Fibroblast of lung (primary cell): ENCODE measurements at regions not wholly inside any gene's neighbourhood (a gene's known extent, or its start where the extent isn't known, plus 50 kb on each side); places are given as distances from the start of the nearest gene placed in this dataset.

Experiments used
- DNase-seq, 2 donors: peaks; one replicate each; pipeline versions ENCODE4 v3.0.0 to v3.0.0-alpha.2; 2010; ENCODE audit warnings: low read depth in 2 of 2
- H2AFZ ChIP-seq: 2 replicates; pipeline ENCODE4 v1.5.1; 2012; ENCODE audit warnings: low read length, control low read depth, inconsistent platforms
- H3K27ac ChIP-seq: 2 replicates; pipeline ENCODE4 v1.5.1; 2011; ENCODE audit warnings: low read length, control low read depth; ENCODE audit not compliant: insufficient read depth
- H3K27me3 ChIP-seq: 2 replicates; pipeline ENCODE4 v1.5.1; 2011; ENCODE audit warnings: mild to moderate bottlenecking, low read length; ENCODE audit not compliant: control insufficient read depth, insufficient read depth
- H3K36me3 ChIP-seq: 2 replicates; pipeline ENCODE4 v1.5.1; 2011; ENCODE audit warnings: low read length; ENCODE audit not compliant: control insufficient read depth, insufficient read depth
- H3K4me1 ChIP-seq: 2 replicates; pipeline ENCODE4 v1.5.1; 2011; ENCODE audit warnings: low read length; ENCODE audit not compliant: control insufficient read depth, insufficient read depth; ENCODE audit errors: extremely low read depth
- H3K4me2 ChIP-seq: 2 replicates; pipeline ENCODE4 v1.5.1; 2011; ENCODE audit warnings: low read length, control low read depth; ENCODE audit not compliant: insufficient read depth; ENCODE audit errors: extremely low read depth
- H3K4me3 ChIP-seq, 4 experiments: fragments of 200-600 bp in 1 of 4; sonication (generic) in 1 of 4; replicated peaks in 1 of 4; 2 replicates each; pipeline ENCODE4 v1.5.1; 2011 to 2016; ENCODE audit warnings: low read length in 4 of 4, low read depth in 3 of 4, mild to moderate bottlenecking in 3 of 4, control low read depth in 2 of 4, inconsistent platforms in 1 of 4, mixed read lengths in 1 of 4; ENCODE audit not compliant: insufficient read depth in 1 of 4; ENCODE audit errors: control extremely low read depth in 1 of 4
- H3K79me2 ChIP-seq: 2 replicates; pipeline ENCODE4 v1.5.1; 2012; ENCODE audit warnings: mild to moderate bottlenecking, low read length, inconsistent platforms; ENCODE audit not compliant: control insufficient read depth, insufficient read depth
- H3K9ac ChIP-seq: 2 replicates; pipeline ENCODE4 v1.5.1; 2011; ENCODE audit warnings: mild to moderate bottlenecking, low read length, control low read depth; ENCODE audit not compliant: insufficient read depth
- H3K9me3 ChIP-seq: 2 replicates; pipeline ENCODE4 v1.5.1; 2012; ENCODE audit warnings: low read depth, low read length; ENCODE audit not compliant: control insufficient read depth, insufficient read depth
- H4K20me1 ChIP-seq: 2 replicates; pipeline ENCODE4 v1.5.1; 2011; ENCODE audit warnings: low read length; ENCODE audit not compliant: control insufficient read depth, insufficient read depth; ENCODE audit errors: extremely low read depth
- EZH2 ChIP-seq: IDR thresholded peaks from 2 replicates; pipeline ENCODE4 v1.5.1; 2012; ENCODE audit warnings: low read length, control low read depth, mild to moderate bottlenecking; ENCODE audit errors: missing control alignments
- TF ChIP-seq, protein P1 (sequence below), 2 donors: IDR thresholded peaks in 1 of 2; conservative IDR thresholded peaks in 1 of 2; 1 replicate in 1 of 2; 2 replicates in 1 of 2; pipeline ENCODE4 v1.5.1; 2011 to 2012; ENCODE audit warnings: low read length in 2 of 2, control low read depth in 1 of 2, inconsistent platforms in 1 of 2, low read depth in 1 of 2, mild to moderate bottlenecking in 1 of 2

DNA sequence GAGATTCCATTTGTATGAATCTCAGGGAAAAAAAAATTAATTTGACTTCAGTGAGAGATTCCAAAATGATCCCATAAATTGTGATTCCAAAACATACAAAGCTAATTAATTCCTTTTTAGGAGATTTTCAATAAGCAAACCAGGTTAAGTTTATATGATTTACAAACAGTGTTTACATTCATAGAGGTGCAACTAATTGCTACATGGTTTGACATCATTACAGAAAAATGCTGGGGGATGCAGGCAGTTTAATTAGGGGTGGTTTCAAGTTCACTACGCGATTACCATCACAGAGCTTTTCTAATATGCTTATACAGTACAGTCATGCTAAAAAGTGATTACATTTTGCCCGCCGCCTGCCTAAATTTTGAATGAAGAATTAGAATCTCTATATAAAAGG, 143.2 kb upstream of the MGMT start:
- Histone ChIP-seq H4K20me1 (no peaks in the 10 kb centered on the region), H2AFZ (no peak overlapping the region), H3K9ac (no peak overlapping the region), H3K36me3 (no peaks in the 10 kb centered on the region), H3K4me1 (peaks cover 5% of the 10 kb centered on the region), H3K27ac (no peak overlapping the region), H3K4me3 (no peak overlapping the region), H3K9me3 (no peaks in the 10 kb centered on the region), H3K79me2 (no peaks in the 10 kb centered on the region), H3K4me2 (no peak overlapping the region), H3K27me3 (no peaks in the 10 kb centered on the region)
- peak in 1 of 2 donors; percentile 42 for DNase-seq
- TF ChIP-seq, protein P1, sequence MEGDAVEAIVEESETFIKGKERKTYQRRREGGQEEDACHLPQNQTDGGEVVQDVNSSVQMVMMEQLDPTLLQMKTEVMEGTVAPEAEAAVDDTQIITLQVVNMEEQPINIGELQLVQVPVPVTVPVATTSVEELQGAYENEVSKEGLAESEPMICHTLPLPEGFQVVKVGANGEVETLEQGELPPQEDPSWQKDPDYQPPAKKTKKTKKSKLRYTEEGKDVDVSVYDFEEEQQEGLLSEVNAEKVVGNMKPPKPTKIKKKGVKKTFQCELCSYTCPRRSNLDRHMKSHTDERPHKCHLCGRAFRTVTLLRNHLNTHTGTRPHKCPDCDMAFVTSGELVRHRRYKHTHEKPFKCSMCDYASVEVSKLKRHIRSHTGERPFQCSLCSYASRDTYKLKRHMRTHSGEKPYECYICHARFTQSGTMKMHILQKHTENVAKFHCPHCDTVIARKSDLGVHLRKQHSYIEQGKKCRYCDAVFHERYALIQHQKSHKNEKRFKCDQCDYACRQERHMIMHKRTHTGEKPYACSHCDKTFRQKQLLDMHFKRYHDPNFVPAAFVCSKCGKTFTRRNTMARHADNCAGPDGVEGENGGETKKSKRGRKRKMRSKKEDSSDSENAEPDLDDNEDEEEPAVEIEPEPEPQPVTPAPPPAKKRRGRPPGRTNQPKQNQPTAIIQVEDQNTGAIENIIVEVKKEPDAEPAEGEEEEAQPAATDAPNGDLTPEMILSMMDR (conservative IDR thresholded peaks at IDR 0.05 in 1 of 2, IDR thresholded peaks at IDR 0.05 in 1 of 2; ENCODE audit: low read depth in 1 of 2, low read length in 2 of 2) = no peak
- TF ChIP-seq EZH2 = no peak

DNA sequence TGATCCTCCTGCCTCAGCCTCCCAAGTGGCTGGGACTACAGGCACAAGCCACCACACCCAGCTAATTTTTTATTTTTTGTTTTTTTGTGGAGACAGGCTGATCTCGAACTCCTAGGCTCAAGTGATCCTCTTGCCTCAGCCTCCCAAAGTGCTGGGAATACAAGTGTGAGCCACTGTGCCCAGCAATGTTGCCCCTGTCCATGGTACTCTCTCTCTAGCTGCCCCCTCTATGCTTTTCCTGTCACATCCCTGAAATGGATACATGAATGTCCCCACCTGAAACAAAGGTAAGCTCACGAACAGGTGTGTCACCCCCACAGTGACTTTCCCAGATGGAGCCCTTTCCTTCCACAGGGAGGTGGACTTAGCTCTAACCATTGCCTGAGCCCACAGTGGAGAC, 141.1 kb upstream of the MGMT start:
- Histone ChIP-seq H3K4me3 (no peak overlapping the region), H3K36me3 (no peaks in the 10 kb centered on the region), H3K79me2 (no peaks in the 10 kb centered on the region), H3K4me2 (no peak overlapping the region), H3K27me3 (no peaks in the 10 kb centered on the region), H3K9me3 (no peaks in the 10 kb centered on the region), H3K9ac (no peak overlapping the region), H3K4me1 (peaks cover 5% of the 10 kb centered on the region), H4K20me1 (no peaks in the 10 kb centered on the region), H3K27ac (no peak overlapping the region), H2AFZ (no peak overlapping the region)
- TF ChIP-seq, protein P1 (conservative IDR thresholded peaks at IDR 0.05 in 1 of 2, IDR thresholded peaks at IDR 0.05 in 1 of 2; ENCODE audit: low read depth in 1 of 2, low read length in 2 of 2) = no peak
- TF ChIP-seq EZH2 = no peak
- no peak for DNase-seq

DNA sequence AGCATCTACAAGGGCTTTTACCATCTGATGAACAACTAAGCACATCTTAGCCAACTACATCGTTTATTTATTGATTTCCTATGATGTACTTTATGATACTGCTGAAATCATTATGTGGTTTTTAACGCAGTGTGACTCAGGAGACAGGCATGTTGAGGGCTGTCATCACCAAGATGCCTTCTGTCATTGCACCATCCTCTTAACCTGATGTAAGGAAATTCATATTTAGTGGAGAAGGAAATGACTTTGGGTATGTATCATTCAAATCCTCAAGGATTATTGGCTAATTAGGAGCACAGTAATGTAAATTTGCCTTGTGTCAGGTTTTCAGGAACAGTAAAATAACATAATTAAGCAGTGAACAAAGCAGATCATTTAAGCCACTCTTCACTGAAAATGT, 138.5 kb upstream of the MGMT start:
- H3K4me2 ChIP-seq = no peak overlapping the region
- peaks cover 5% of the 10 kb centered on the region for H3K4me1 ChIP-seq
- H3K9ac ChIP-seq = no peak overlapping the region
- H3K36me3 ChIP-seq = no peaks in the 10 kb centered on the region
- DNase-seq = peak in 1 of 2 donors; percentile 91
- H3K27ac ChIP-seq = no peak overlapping the region
- H3K4me3 ChIP-seq = no peak overlapping the region
- H3K27me3 ChIP-seq = no peaks in the 10 kb centered on the region
- H4K20me1 ChIP-seq = no peaks in the 10 kb centered on the region
- H3K9me3 ChIP-seq = no peaks in the 10 kb centered on the region
- H3K79me2 ChIP-seq = no peaks in the 10 kb centered on the region
- TF ChIP-seq EZH2 = no peak
- TF ChIP-seq, protein P1 (conservative IDR thresholded peaks at IDR 0.05 in 1 of 2, IDR thresholded peaks at IDR 0.05 in 1 of 2; ENCODE audit: low read depth in 1 of 2, low read length in 2 of 2) = no peak
- no peak overlapping the region for H2AFZ ChIP-seq
